Neural cell (in vitro differentiated cells): ENCODE measurements at regions not wholly inside any gene's neighbourhood (a gene's known extent, or its start where the extent isn't known, plus 50 kb on each side); places are given as distances from the start of the nearest gene placed in this dataset.

Experiments
- EP300 ChIP-seq: fragments of 450-650 bp; conservative IDR thresholded peaks from 2 replicates; pipeline ENCODE4 v1.6.1; 2014; ENCODE audit warnings: antibody characterized with exemption, mild to moderate bottlenecking, moderate library complexity; ENCODE audit not compliant: poor library complexity, severe bottlenecking
- EZH2 ChIP-seq: fragments of 200-600, 300-800 bp; shearing (Covaris generic), sonication (generic); IDR thresholded peaks from 2 replicates; pipeline ENCODE4 v1.6.1; 2014; ENCODE audit warnings: antibody characterized with exemption, low read length, borderline replicate concordance, mild to moderate bottlenecking; ENCODE audit not compliant: insufficient read depth, poor library complexity, severe bottlenecking
- POLR2AphosphoS5 ChIP-seq: IDR thresholded peaks from 2 replicates; pipeline ENCODE4 v1.6.1; 2012
- TF ChIP-seq, protein P1 (sequence below): fragments of 450-650 bp; IDR thresholded peaks from 2 replicates; pipeline ENCODE4 v1.5.1; 2014; ENCODE audit warnings: antibody characterized with exemption, mild to moderate bottlenecking, moderate library complexity; ENCODE audit not compliant: poor library complexity, severe bottlenecking
- TF ChIP-seq, protein P2 (sequence below): IDR thresholded peaks from 2 replicates; pipeline ENCODE4 v1.6.1; 2012; ENCODE audit warnings: borderline replicate concordance

DNA sequence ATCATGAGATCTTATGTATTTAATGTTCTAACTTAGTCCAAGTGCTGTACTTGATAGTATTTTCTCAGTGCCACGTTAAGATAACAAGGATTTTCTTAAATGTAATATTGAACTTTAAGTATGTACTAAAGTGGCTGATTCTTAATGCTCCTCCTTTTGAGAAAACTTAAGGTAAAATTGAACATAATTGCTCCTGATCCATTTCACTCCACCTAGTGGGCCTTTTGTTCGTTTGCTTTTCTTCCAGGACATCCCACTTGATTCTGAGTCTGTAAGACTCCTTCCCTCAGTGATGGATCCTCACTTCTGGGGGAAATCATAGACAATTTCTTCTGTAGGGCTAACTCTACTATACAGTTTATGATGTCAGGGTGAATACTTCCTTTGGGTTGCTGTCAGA lies 173.1 kb downstream of the LMO4 start:
- TF ChIP-seq, protein P1, sequence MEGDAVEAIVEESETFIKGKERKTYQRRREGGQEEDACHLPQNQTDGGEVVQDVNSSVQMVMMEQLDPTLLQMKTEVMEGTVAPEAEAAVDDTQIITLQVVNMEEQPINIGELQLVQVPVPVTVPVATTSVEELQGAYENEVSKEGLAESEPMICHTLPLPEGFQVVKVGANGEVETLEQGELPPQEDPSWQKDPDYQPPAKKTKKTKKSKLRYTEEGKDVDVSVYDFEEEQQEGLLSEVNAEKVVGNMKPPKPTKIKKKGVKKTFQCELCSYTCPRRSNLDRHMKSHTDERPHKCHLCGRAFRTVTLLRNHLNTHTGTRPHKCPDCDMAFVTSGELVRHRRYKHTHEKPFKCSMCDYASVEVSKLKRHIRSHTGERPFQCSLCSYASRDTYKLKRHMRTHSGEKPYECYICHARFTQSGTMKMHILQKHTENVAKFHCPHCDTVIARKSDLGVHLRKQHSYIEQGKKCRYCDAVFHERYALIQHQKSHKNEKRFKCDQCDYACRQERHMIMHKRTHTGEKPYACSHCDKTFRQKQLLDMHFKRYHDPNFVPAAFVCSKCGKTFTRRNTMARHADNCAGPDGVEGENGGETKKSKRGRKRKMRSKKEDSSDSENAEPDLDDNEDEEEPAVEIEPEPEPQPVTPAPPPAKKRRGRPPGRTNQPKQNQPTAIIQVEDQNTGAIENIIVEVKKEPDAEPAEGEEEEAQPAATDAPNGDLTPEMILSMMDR: no peak
- TF ChIP-seq EP300 (no peak), EZH2 (no peak), POLR2AphosphoS5 (no peak)
- TF ChIP-seq, protein P2, sequence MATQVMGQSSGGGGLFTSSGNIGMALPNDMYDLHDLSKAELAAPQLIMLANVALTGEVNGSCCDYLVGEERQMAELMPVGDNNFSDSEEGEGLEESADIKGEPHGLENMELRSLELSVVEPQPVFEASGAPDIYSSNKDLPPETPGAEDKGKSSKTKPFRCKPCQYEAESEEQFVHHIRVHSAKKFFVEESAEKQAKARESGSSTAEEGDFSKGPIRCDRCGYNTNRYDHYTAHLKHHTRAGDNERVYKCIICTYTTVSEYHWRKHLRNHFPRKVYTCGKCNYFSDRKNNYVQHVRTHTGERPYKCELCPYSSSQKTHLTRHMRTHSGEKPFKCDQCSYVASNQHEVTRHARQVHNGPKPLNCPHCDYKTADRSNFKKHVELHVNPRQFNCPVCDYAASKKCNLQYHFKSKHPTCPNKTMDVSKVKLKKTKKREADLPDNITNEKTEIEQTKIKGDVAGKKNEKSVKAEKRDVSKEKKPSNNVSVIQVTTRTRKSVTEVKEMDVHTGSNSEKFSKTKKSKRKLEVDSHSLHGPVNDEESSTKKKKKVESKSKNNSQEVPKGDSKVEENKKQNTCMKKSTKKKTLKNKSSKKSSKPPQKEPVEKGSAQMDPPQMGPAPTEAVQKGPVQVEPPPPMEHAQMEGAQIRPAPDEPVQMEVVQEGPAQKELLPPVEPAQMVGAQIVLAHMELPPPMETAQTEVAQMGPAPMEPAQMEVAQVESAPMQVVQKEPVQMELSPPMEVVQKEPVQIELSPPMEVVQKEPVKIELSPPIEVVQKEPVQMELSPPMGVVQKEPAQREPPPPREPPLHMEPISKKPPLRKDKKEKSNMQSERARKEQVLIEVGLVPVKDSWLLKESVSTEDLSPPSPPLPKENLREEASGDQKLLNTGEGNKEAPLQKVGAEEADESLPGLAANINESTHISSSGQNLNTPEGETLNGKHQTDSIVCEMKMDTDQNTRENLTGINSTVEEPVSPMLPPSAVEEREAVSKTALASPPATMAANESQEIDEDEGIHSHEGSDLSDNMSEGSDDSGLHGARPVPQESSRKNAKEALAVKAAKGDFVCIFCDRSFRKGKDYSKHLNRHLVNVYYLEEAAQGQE: no peak
